HG03442 (cell line): ENCODE measurements at regions not wholly inside any gene's neighbourhood (a gene's known extent, or its start where the extent isn't known, plus 50 kb on each side); places are given as distances from the start of the nearest gene placed in this dataset.
"Not testable (repeated sequence)": the region's sequence is repeated elsewhere in the genome, so short reads cannot be mapped to it uniquely, and the experiment has no call there.

Source experiments
- ATAC-seq: cut with Tn5 transposase; IDR thresholded peaks from one replicate; pipeline ENCODE4 v1.9.1; 2021; ENCODE audit warnings: mild to moderate bottlenecking, moderate library complexity; ENCODE audit not compliant: unreplicated experiment

- ATAC-seq: no peak
These were observed 78.0 kb upstream of the AFDN start for GRCh38 chr6:167748458-167749379.

GRCh38 chr6:167750956-167751358 is 75.8 kb upstream of the AFDN start:
- ATAC-seq: no peak

- no peak for ATAC-seq
These were observed 75.1 kb upstream of the AFDN start for GRCh38 chr6:167751579-167752115.

GRCh38 chr6:167753281-167753680 is 73.4 kb upstream of the AFDN start:
- ATAC-seq: not testable (repeated sequence)

GRCh38 chr6:167754691-167755090 is 72.0 kb upstream of the AFDN start:
- no peak for ATAC-seq

- ATAC-seq: no peak
These were observed 71.2 kb upstream of the AFDN start for GRCh38 chr6:167755461-167755860.

- ATAC-seq: no peak
These were observed 70.1 kb upstream of the AFDN start for GRCh38 chr6:167756597-167756996.

- ATAC-seq: no peak
These were observed 69.5 kb upstream of the AFDN start for GRCh38 chr6:167757249-167757648.

- no peak for ATAC-seq
These were observed 68.9 kb upstream of the AFDN start for GRCh38 chr6:167757821-167758220.

- no peak for ATAC-seq
These were observed 68.2 kb upstream of the AFDN start for GRCh38 chr6:167758309-167759023.

- no peak for ATAC-seq
These were observed 67.5 kb upstream of the AFDN start for GRCh38 chr6:167759206-167759605.

GRCh38 chr6:167759912-167760311 is 66.8 kb upstream of the AFDN start:
- ATAC-seq: no peak

- no peak for ATAC-seq
These were observed 65.5 kb upstream of the AFDN start for GRCh38 chr6:167760979-167761793.

- no peak for ATAC-seq
These were observed 64.9 kb upstream of the AFDN start for GRCh38 chr6:167761794-167762258.

GRCh38 chr6:167762259-167762962 is 64.3 kb upstream of the AFDN start:
- ATAC-seq: no peak

- no peak for ATAC-seq
These were observed 63.4 kb upstream of the AFDN start for GRCh38 chr6:167763056-167763944.

GRCh38 chr6:167764215-167764614 is 62.5 kb upstream of the AFDN start:
- no peak for ATAC-seq

GRCh38 chr6:167764713-167765479 is 61.8 kb upstream of the AFDN start:
- no peak for ATAC-seq
